KMS-11 (cell line): ENCODE measurements at regions not wholly inside any gene's neighbourhood (a gene's known extent, or its start where the extent isn't known, plus 50 kb on each side); places are given as distances from the start of the nearest gene placed in this dataset.

Source experiments
- H2AFZ ChIP-seq: fragments of 200-600 bp; sonication (generic); 2 replicates; pipeline ENCODE4 v1.6.1; 2016; ENCODE audit warnings: antibody characterized with exemption, mixed run types, low read depth
- H3K27ac ChIP-seq: fragments of 200-600 bp; sonication (generic); 2 replicates; pipeline ENCODE4 v1.6.1; 2016; ENCODE audit warnings: mild to moderate bottlenecking, mixed run types
- H3K27me3 ChIP-seq: fragments of 200-600 bp; sonication (generic); 2 replicates; pipeline ENCODE4 v1.6.1; 2017; ENCODE audit warnings: mild to moderate bottlenecking, low read depth, mixed run types, moderate library complexity; ENCODE audit not compliant: insufficient read depth
- H3K36me3 ChIP-seq: fragments of 200-600 bp; sonication (generic); 2 replicates; pipeline ENCODE4 v1.6.1; 2017; ENCODE audit warnings: mild to moderate bottlenecking, mixed run types; ENCODE audit not compliant: insufficient read depth
- H3K4me1 ChIP-seq: fragments of 200-600 bp; sonication (generic); 2 replicates; pipeline ENCODE4 v1.6.1; 2016; ENCODE audit warnings: mild to moderate bottlenecking, low read depth, mixed run types; ENCODE audit not compliant: poor library complexity, severe bottlenecking
- H3K4me2 ChIP-seq: fragments of 200-600 bp; sonication (generic); 2 replicates; pipeline ENCODE4 v1.7.0; 2016; ENCODE audit warnings: mild to moderate bottlenecking, mixed run types
- H3K4me3 ChIP-seq: fragments of 200-600 bp; sonication (generic); IDR thresholded peaks from 2 replicates; pipeline ENCODE4 v1.6.1; 2017; ENCODE audit warnings: low read depth, low read length, mixed read lengths; ENCODE audit not compliant: insufficient read depth
- H3K79me2 ChIP-seq: fragments of 200-600 bp; sonication (generic); 2 replicates; pipeline ENCODE4 v1.6.1; 2016; ENCODE audit warnings: low read depth, mixed run types; ENCODE audit not compliant: insufficient read depth
- H3K9ac ChIP-seq: fragments of 200-600 bp; sonication (generic); 2 replicates; pipeline ENCODE4 v1.6.1; 2016; ENCODE audit warnings: mild to moderate bottlenecking, mixed run types
- H4K20me1 ChIP-seq: fragments of 200-600 bp; sonication (generic); 2 replicates; pipeline ENCODE4 v1.6.1; 2016; ENCODE audit warnings: mild to moderate bottlenecking, mixed run types; ENCODE audit not compliant: insufficient read depth
- CTCF ChIP-seq: fragments of 200-600 bp; sonication (generic); conservative IDR thresholded peaks from 2 replicates; pipeline ENCODE4 v1.6.1; 2017; ENCODE audit warnings: low read depth, mild to moderate bottlenecking, antibody characterized with exemption, low read length, moderate library complexity, mixed read lengths

DNA sequence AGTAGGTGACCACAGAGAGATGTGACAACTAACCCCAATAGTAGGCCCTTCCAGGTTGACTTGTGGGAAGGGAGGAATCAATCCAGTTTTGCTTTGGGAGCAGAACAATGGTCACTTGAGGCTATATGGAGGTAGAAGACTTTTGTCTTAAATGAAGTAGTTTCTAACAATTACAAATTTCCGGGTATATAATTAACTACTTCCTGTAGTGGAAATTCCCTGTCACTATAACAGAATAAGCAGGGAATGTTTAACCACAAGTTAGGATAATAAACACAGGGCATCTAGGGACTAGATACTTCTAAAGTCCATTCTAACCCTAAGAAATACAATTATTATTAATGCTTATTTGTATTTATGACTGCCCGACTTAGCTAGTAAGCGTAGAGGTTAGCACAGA lies 99.0 kb upstream of the TRPC3 start:
- TF ChIP-seq CTCF = no peak
- no peaks in the 10 kb centered on the region for H3K27me3 ChIP-seq
- no peak overlapping the region for H3K4me2 ChIP-seq
- H3K27ac ChIP-seq = no peak overlapping the region
- H3K4me3 ChIP-seq = no peak overlapping the region
- H3K4me1 ChIP-seq = no peaks in the 10 kb centered on the region
- H4K20me1 ChIP-seq = no peaks in the 10 kb centered on the region
- H3K9ac ChIP-seq = no peak overlapping the region
- H3K36me3 ChIP-seq = no peaks in the 10 kb centered on the region
- no peak overlapping the region for H2AFZ ChIP-seq
- no peaks in the 10 kb centered on the region for H3K79me2 ChIP-seq

DNA sequence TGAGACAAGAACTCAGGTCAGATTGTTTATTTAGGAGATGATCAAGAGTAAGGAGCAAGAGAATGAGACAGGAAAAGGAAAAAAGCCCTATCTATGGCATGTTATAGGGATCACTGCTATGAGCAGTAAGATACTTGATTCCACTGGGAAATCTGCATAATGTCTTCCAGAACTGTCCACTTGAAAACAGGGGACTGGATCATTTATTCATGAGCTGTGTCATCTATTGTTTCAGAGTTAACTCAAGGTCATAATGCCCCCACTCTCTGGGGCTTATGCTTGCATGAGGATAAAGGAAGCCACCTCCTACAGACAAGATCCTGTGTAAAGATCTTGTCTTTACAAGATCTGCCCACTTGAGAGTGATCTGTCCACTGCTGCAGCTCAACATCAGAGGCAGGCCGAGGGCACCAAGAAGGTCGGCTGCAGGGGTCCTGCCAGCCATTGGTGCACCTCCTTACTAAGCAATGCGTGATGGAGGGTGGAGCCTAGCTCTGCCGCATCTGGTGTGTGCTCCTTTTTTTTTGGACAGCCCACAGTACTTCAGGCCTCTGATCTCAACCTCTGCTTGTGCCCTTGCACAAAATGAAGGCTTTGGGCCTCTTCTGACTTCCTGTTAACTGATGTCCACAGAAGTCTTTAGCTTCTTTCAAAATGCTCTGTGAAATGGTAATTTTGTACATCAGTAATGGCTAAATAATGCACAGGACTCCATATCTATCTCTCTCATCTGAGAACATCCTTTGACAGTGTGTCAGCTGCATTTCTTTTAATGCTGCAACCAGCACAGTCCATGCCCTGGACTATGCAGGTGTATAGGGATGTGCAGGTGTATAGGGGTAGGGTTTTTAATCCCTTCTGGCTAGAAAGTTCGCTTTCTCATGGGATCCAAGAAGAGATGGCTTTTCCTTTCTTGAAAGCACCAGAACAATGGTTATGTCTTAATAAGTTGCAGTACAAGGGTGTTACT lies 95.9 kb upstream of the TRPC3 start:
- H3K79me2 ChIP-seq = no peaks in the 10 kb centered on the region
- TF ChIP-seq CTCF = no peak
- H3K9ac ChIP-seq = no peak overlapping the region
- no peaks in the 10 kb centered on the region for H4K20me1 ChIP-seq
- H3K4me3 ChIP-seq = no peak overlapping the region
- H2AFZ ChIP-seq = no peak overlapping the region
- H3K4me1 ChIP-seq = no peaks in the 10 kb centered on the region
- H3K4me2 ChIP-seq = no peak overlapping the region
- H3K36me3 ChIP-seq = no peaks in the 10 kb centered on the region
- H3K27ac ChIP-seq = no peak overlapping the region
- no peaks in the 10 kb centered on the region for H3K27me3 ChIP-seq

DNA sequence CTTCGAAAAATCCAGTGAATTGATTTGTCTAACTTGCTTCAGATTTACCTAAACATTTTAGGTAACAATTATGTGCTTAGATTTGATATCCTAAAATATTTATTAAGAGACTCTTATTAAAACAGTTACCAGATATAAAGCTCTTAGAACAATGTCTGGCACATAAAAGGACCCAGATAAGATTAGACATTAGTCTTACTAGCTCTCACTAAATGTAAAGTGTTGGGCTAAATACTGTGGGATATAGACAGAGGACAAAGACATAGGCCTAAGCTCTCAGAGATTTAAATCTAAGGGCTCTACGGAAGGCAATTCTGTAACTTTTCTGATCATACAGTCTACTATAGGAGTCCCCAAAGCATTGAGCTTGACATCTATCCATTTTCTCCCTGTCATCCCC lies 94.4 kb upstream of the TRPC3 start:
- Histone ChIP-seq H2AFZ (no peak overlapping the region), H3K27me3 (no peaks in the 10 kb centered on the region), H3K4me3 (no peak overlapping the region), H3K36me3 (no peaks in the 10 kb centered on the region), H3K4me1 (no peaks in the 10 kb centered on the region), H3K4me2 (no peak overlapping the region), H3K79me2 (no peaks in the 10 kb centered on the region), H3K9ac (no peak overlapping the region), H4K20me1 (no peaks in the 10 kb centered on the region), H3K27ac (no peak overlapping the region)
- TF ChIP-seq CTCF = no peak

DNA sequence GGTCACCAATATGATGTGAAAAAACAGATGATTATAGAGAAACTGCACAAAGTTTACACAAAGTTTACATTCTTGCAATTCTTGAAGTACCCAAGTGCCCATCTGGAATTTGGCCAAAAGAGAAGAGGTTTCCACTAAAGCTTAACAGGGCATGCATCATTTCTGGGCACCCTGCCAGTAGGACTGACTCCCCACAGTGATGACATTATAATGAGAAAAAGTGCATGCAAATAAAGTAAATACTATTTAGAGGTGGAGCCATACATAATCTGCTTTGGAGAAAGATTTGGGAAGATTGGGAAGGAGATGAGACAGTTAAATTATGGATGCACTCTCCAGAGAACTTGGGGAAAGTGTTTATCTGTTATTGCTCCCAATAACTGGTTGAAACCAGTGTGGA lies 93.7 kb upstream of the TRPC3 start:
- no peak overlapping the region for H3K27ac ChIP-seq
- no peaks in the 10 kb centered on the region for H3K4me1 ChIP-seq
- no peaks in the 10 kb centered on the region for H3K27me3 ChIP-seq
- TF ChIP-seq CTCF = no peak
- H3K9ac ChIP-seq = no peak overlapping the region
- H2AFZ ChIP-seq = no peak overlapping the region
- H3K79me2 ChIP-seq = no peaks in the 10 kb centered on the region
- H3K36me3 ChIP-seq = no peaks in the 10 kb centered on the region
- H3K4me3 ChIP-seq = no peak overlapping the region
- no peaks in the 10 kb centered on the region for H4K20me1 ChIP-seq
- H3K4me2 ChIP-seq = no peak overlapping the region
